SW480 (cell line): ENCODE measurements at regions not wholly inside any gene's neighbourhood (a gene's known extent, or its start where the extent isn't known, plus 50 kb on each side); places are given as distances from the start of the nearest gene placed in this dataset.
A peak's percentile ranks its signal among the peaks of the same experiment; 100 is the strongest.
"Not testable (repeated sequence)": the region's sequence is repeated elsewhere in the genome, so short reads cannot be mapped to it uniquely, and the experiment has no call there.

Experiments
- DNase-seq: peaks from one replicate; pipeline ENCODE4 v3.0.0-alpha.2; 2016; ENCODE audit warnings: low spot score

GRCh38 chr22:22716136-22716665, 71.8 kb downstream of the GGTLC2 start:
- DNase-seq = no peak

GRCh38 chr22:22717664-22718063, 73.2 kb downstream of the GGTLC2 start:
- DNase-seq = no peak

- peak; percentile 21 for DNase-seq
Observed at GRCh38 chr22:22720201-22720723, 75.8 kb downstream of the GGTLC2 start.

- no peak for DNase-seq
Observed at GRCh38 chr22:22720724-22721261, 76.4 kb downstream of the GGTLC2 start.

GRCh38 chr22:22721681-22722354, 77.4 kb downstream of the GGTLC2 start:
- DNase-seq = peak; percentile 7

- DNase-seq = peak; percentile 8
Observed at GRCh38 chr22:22728382-22728781, 84.0 kb downstream of the GGTLC2 start.

GRCh38 chr22:22730655-22731373, 86.4 kb downstream of the GGTLC2 start:
- no peak for DNase-seq

- no peak for DNase-seq
Observed at GRCh38 chr22:22731374-22731676, 86.9 kb downstream of the GGTLC2 start.

GRCh38 chr22:22733006-22733405, 88.6 kb downstream of the GGTLC2 start:
- DNase-seq = not testable (repeated sequence)

- no peak for DNase-seq
Observed at GRCh38 chr22:22733881-22734373, 89.5 kb downstream of the GGTLC2 start.

- not testable (repeated sequence) for DNase-seq
Observed at GRCh38 chr22:22734395-22735272, 90.2 kb downstream of the GGTLC2 start.

GRCh38 chr22:22735276-22735675, 90.9 kb downstream of the GGTLC2 start:
- not testable (repeated sequence) for DNase-seq

GRCh38 chr22:22735695-22736611, 91.5 kb downstream of the GGTLC2 start:
- no peak for DNase-seq

- no peak for DNase-seq
Observed at GRCh38 chr22:22737590-22737989, 93.2 kb downstream of the GGTLC2 start.

- no peak for DNase-seq
Observed at GRCh38 chr22:22738959-22739585, 94.7 kb downstream of the GGTLC2 start.

GRCh38 chr22:22740560-22741276, 96.3 kb downstream of the GGTLC2 start:
- DNase-seq = no peak

GRCh38 chr22:22741843-22742242, 97.4 kb downstream of the GGTLC2 start:
- DNase-seq = no peak

- no peak for DNase-seq
Observed at GRCh38 chr22:22742641-22743040, 98.2 kb downstream of the GGTLC2 start.

GRCh38 chr22:22743128-22743760, 98.8 kb downstream of the GGTLC2 start:
- DNase-seq = no peak
